ENCODE measurements at regions not wholly inside any gene's neighbourhood (a gene's known extent, or its start where the extent isn't known, plus 50 kb on each side); places are given as distances from the start of the nearest gene placed in this dataset.

GRCh38 chr6:3664625-3665041 lies 86.9 kb downstream of the PXDC1 start:
- Mint-ChIP-seq H3K27ac (no peak overlapping the region), H3K9me3 (peaks cover 31% of the 10 kb centered on the region), H3K36me3 (peaks cover 11% of the 10 kb centered on the region), H3K4me3 (no peak overlapping the region), H3K27me3 (ENCODE audit: low read depth) (no peaks in the 10 kb centered on the region; the same call in none of the 2 replicates), H3K4me1 (peaks cover 23% of the 10 kb centered on the region)
- no peak for DNase-seq (ENCODE audit: low spot score)
- ATAC-seq: peak; percentile 20; the same call in 1 of the 2 replicates
- TF ChIP-seq, protein P1, sequence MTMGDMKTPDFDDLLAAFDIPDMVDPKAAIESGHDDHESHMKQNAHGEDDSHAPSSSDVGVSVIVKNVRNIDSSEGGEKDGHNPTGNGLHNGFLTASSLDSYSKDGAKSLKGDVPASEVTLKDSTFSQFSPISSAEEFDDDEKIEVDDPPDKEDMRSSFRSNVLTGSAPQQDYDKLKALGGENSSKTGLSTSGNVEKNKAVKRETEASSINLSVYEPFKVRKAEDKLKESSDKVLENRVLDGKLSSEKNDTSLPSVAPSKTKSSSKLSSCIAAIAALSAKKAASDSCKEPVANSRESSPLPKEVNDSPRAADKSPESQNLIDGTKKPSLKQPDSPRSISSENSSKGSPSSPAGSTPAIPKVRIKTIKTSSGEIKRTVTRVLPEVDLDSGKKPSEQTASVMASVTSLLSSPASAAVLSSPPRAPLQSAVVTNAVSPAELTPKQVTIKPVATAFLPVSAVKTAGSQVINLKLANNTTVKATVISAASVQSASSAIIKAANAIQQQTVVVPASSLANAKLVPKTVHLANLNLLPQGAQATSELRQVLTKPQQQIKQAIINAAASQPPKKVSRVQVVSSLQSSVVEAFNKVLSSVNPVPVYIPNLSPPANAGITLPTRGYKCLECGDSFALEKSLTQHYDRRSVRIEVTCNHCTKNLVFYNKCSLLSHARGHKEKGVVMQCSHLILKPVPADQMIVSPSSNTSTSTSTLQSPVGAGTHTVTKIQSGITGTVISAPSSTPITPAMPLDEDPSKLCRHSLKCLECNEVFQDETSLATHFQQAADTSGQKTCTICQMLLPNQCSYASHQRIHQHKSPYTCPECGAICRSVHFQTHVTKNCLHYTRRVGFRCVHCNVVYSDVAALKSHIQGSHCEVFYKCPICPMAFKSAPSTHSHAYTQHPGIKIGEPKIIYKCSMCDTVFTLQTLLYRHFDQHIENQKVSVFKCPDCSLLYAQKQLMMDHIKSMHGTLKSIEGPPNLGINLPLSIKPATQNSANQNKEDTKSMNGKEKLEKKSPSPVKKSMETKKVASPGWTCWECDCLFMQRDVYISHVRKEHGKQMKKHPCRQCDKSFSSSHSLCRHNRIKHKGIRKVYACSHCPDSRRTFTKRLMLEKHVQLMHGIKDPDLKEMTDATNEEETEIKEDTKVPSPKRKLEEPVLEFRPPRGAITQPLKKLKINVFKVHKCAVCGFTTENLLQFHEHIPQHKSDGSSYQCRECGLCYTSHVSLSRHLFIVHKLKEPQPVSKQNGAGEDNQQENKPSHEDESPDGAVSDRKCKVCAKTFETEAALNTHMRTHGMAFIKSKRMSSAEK (CRISPR knock-in tag; IDR thresholded peaks at IDR 0.05; ENCODE audit: borderline replicate concordance): no peak
- TF ChIP-seq, protein P2, sequence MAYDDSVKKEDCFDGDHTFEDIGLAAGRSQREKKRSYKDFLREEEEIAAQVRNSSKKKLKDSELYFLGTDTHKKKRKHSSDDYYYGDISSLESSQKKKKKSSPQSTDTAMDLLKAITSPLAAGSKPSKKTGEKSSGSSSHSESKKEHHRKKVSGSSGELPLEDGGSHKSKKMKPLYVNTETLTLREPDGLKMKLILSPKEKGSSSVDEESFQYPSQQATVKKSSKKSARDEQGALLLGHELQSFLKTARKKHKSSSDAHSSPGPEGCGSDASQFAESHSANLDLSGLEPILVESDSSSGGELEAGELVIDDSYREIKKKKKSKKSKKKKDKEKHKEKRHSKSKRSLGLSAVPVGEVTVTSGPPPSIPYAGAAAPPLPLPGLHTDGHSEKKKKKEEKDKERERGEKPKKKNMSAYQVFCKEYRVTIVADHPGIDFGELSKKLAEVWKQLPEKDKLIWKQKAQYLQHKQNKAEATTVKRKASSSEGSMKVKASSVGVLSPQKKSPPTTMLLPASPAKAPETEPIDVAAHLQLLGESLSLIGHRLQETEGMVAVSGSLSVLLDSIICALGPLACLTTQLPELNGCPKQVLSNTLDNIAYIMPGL (CRISPR knock-in tag; IDR thresholded peaks at IDR 0.05): no peak
- TF ChIP-seq MLX (CRISPR knock-in tag; IDR thresholded peaks at IDR 0.05): no peak
- TF ChIP-seq ZNF416 (CRISPR knock-in tag; IDR thresholded peaks at IDR 0.05): no peak
- no peak for TF ChIP-seq ZNF671 (CRISPR knock-in tag; IDR thresholded peaks at IDR 0.05)
- CTCF ChIA-PET: interaction anchor here (1.6 kb wide), 1 partner anchor 184 kb away, joined by 3 read pairs; the partner anchor contains the start of gene FAM50B
- POLR2A ChIA-PET: interaction anchor here (0.5 kb wide), 1 partner anchor 9 kb away, joined by 3 read pairs; no protein-coding TSS in a partner anchor

- Mint-ChIP-seq H3K27me3 (ENCODE audit: low read depth) (no peaks in the 10 kb centered on the region; the same call in none of the 2 replicates), H3K27ac (no peak overlapping the region), H3K9me3 (peaks cover 22% of the 10 kb centered on the region), H3K36me3 (peaks cover 4% of the 10 kb centered on the region; the same call in 1 of the 2 replicates), H3K4me3 (no peak overlapping the region), H3K4me1 (peaks cover 22% of the 10 kb centered on the region)
- CTCF ChIA-PET: no interaction called here
- ATAC-seq (no peak), DNase-seq (ENCODE audit: low spot score) (no peak)
- TF ChIP-seq, protein P3, sequence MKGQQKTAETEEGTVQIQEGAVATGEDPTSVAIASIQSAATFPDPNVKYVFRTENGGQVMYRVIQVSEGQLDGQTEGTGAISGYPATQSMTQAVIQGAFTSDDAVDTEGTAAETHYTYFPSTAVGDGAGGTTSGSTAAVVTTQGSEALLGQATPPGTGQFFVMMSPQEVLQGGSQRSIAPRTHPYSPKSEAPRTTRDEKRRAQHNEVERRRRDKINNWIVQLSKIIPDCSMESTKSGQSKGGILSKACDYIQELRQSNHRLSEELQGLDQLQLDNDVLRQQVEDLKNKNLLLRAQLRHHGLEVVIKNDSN (CRISPR knock-in tag; IDR thresholded peaks at IDR 0.05): no peak
- TF ChIP-seq, protein P1 (CRISPR knock-in tag; IDR thresholded peaks at IDR 0.05; ENCODE audit: borderline replicate concordance): no peak
- TF ChIP-seq TEAD1 (CRISPR knock-in tag; IDR thresholded peaks at IDR 0.05): no peak
- no peak for TF ChIP-seq IRF2 (CRISPR knock-in tag; IDR thresholded peaks at IDR 0.05; ENCODE audit: borderline replicate concordance, low read depth)
- POLR2A ChIA-PET: no interaction called here
Observed at GRCh38 chr6:3663811-3664210, 87.7 kb downstream of the PXDC1 start.

DNA sequence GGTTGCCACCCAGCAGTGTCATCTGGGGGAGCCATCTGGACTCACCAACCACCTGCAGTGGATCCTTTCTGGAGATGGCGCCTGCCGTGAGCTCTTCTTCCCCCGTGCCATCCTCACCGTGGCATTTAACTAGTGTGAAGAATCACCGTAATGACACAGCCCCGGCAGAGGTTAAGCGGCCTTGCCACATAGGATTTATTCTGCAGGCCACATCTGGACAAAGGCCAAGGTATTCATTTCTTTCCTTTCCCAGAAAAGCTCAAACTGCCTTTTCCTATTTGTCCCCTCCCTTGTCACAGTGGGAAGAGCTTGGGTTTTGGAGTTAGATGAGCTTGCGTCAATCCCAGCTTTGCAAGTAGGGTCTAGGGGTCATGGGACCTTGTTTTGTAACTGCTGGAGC lies 88.4 kb downstream of the PXDC1 start:
- Mint-ChIP-seq H3K4me3 (no peak overlapping the region), H3K27ac (no peak overlapping the region), H3K27me3 (ENCODE audit: low read depth) (peaks cover 4% of the 10 kb centered on the region), H3K4me1 (peaks cover 22% of the 10 kb centered on the region), H3K9me3 (peaks cover 17% of the 10 kb centered on the region), H3K36me3 (no peaks in the 10 kb centered on the region)
- ATAC-seq: no peak
- ChIA-PET POLR2A (no interaction called here), CTCF (no interaction called here)
- DNase-seq (ENCODE audit: low spot score): no peak
- no peak for TF ChIP-seq NFATC4 (CRISPR knock-in tag; IDR thresholded peaks at IDR 0.05)
- no peak for TF ChIP-seq FOXP1 (CRISPR knock-in tag; IDR thresholded peaks at IDR 0.05; ENCODE audit: borderline replicate concordance)
- no peak for TF ChIP-seq MLX (CRISPR knock-in tag; IDR thresholded peaks at IDR 0.05)
- TF ChIP-seq ZNF425 (CRISPR knock-in tag; conservative IDR thresholded peaks at IDR 0.05): no peak
- no peak for TF ChIP-seq NR1H2 (CRISPR knock-in tag; IDR thresholded peaks at IDR 0.05)
- no peak for TF ChIP-seq SP1 (CRISPR knock-in tag; conservative IDR thresholded peaks at IDR 0.05)
- no peak for TF ChIP-seq E2F4 (CRISPR knock-in tag; IDR thresholded peaks at IDR 0.05; ENCODE audit: borderline replicate concordance, low read depth)

Data from WTC11 (cell line).